ENCODE measurements at regions not wholly inside any gene's neighbourhood (a gene's known extent, or its start where the extent isn't known, plus 50 kb on each side); places are given as distances from the start of the nearest gene placed in this dataset.
"Not testable (repeated sequence)": the region's sequence is repeated elsewhere in the genome, so short reads cannot be mapped to it uniquely, and the experiment has no call there.

GRCh38 chr11:83389975-83390374 is 103.8 kb upstream of the CCDC90B start:
- no peaks in the 10 kb centered on the region for H3K9me3 ChIP-seq
- DNase-seq (no peak), ATAC-seq (no peak)
- no peaks in the 10 kb centered on the region for H3K4me1 ChIP-seq
- intact Hi-C loops (cut with DNase I): no loop called here
- no peaks in the 10 kb centered on the region for H3K27me3 ChIP-seq
- TF ChIP-seq POLR2A (IDR thresholded peaks at IDR 0.05): no peak
- no peak for TF ChIP-seq CTCF (IDR thresholded peaks at IDR 0.05)
- no peaks in the 10 kb centered on the region for H3K36me3 ChIP-seq (replicated peaks in 1 of 2; ENCODE audit: insufficient read depth in 1 of 2, low read depth in 2 of 2)
- H3K27ac ChIP-seq: no peak overlapping the region
- WGBS, 2 donors: 75 to 79% methylated on average over 1 of the region's 1 CpG
- H3K4me3 ChIP-seq: no peak overlapping the region

GRCh38 chr11:83383838-83384237 is 97.7 kb upstream of the CCDC90B start:
- H3K36me3 ChIP-seq (replicated peaks in 1 of 2; ENCODE audit: insufficient read depth in 1 of 2, low read depth in 2 of 2); H3K4me1 ChIP-seq; ATAC-seq; H3K4me3 ChIP-seq; H3K9me3 ChIP-seq; H3K27ac ChIP-seq; H3K27me3 ChIP-seq; intact Hi-C loops (cut with DNase I); DNase-seq: not testable (repeated sequence)
- WGBS, 2 donors: 72 to 85% methylated on average over 1 of the region's 1 CpG

GRCh38 chr11:83374311-83374710 is 88.1 kb upstream of the CCDC90B start:
- DNase-seq: no peak
- intact Hi-C loops (cut with DNase I): no loop called here
- no peak for ATAC-seq
- Histone ChIP-seq H3K27me3 (no peaks in the 10 kb centered on the region), H3K36me3 (replicated peaks in 1 of 2; ENCODE audit: insufficient read depth in 1 of 2, low read depth in 2 of 2) (no peaks in the 10 kb centered on the region), H3K4me3 (no peak overlapping the region), H3K27ac (no peak overlapping the region), H3K9me3 (no peaks in the 10 kb centered on the region), H3K4me1 (peaks cover 6% of the 10 kb centered on the region)
- TF ChIP-seq CTCF (IDR thresholded peaks at IDR 0.05) (no peak), POLR2A (IDR thresholded peaks at IDR 0.05) (no peak)

DNA sequence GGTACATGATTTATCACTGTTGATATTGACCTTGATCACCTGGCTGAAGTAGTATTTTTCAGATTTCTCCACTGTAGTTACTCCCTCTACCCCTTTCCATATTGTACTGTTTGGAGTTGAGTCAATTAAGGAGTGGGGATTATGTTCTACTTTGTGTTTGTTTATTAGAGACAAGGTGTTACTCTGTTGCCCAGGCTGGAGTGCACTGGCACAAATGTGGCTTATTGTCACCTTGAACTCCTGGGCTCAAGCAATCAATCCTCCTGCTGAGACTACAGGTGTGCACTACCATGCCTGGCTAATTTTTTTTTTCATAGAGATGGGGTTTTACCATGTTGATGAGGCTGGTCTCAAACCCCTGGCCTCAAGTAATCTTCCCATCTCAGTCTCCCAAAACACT is 85.3 kb upstream of the CCDC90B start:
- TF ChIP-seq POLR2A (IDR thresholded peaks at IDR 0.05) (no peak), CTCF (IDR thresholded peaks at IDR 0.05) (no peak)
- Histone ChIP-seq H3K4me1 (peaks cover 6% of the 10 kb centered on the region), H3K9me3 (peaks cover 0 to 7% (median 0%) of the 10 kb centered on the region in 3 donors), H3K27ac (no peak overlapping the region), H3K4me3 (no peak overlapping the region), H3K36me3 (replicated peaks in 1 of 2; ENCODE audit: insufficient read depth in 1 of 2, low read depth in 2 of 2) (no peaks in the 10 kb centered on the region), H3K27me3 (no peaks in the 10 kb centered on the region)
- peak in 3 of 4 donors; percentile 19 to 26 (median 23) for DNase-seq
- intact Hi-C loops (cut with DNase I): no loop called here
- ATAC-seq: peak; percentile 75

DNA sequence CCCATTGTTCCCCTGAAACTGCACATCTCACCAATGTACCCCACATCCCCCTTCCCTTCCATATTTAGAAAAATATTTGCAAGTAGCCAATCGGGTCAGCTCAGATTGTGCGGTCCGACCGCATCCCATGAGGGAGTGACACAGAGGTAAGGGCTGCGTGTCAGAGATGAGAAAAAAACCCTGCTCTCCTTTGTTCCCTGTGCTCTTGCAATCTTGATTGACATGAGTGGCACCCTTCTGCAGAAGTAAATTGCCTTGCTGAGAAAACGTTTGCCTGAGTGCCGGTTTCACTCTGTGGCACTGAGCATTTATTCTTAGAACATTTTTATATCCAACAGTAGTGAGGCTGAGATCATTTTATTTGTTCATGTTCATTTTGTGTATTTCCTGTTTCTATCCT is 81.6 kb upstream of the CCDC90B start:
- no peak overlapping the region for H3K27ac ChIP-seq
- TF ChIP-seq CTCF (IDR thresholded peaks at IDR 0.05): no peak
- no peak for TF ChIP-seq POLR2A (IDR thresholded peaks at IDR 0.05)
- WGBS, 2 donors: 90 to 92% methylated on average over 7 of the region's 7 CpGs
- DNase-seq (no peak), ATAC-seq (no peak)
- intact Hi-C loops (cut with DNase I): no loop called here
- no peaks in the 10 kb centered on the region for H3K27me3 ChIP-seq
- H3K36me3 ChIP-seq (replicated peaks in 1 of 2; ENCODE audit: insufficient read depth in 1 of 2, low read depth in 2 of 2): no peaks in the 10 kb centered on the region
- no peak overlapping the region for H3K4me3 ChIP-seq
- H3K9me3 ChIP-seq: peaks cover 0 to 7% (median 0%) of the 10 kb centered on the region in 3 donors
- H3K4me1 ChIP-seq: peaks cover 6% of the 10 kb centered on the region

Measured in body of pancreas (tissue), 4 donors.